Suprapubic skin (tissue), 3 donors: ENCODE measurements at regions not wholly inside any gene's neighbourhood (a gene's known extent, or its start where the extent isn't known, plus 50 kb on each side); places are given as distances from the start of the nearest gene placed in this dataset.

Experiments used
- CTCF ChIP-seq, 2 donors: fragments of 200-600 bp in 1 of 2; fragments of 450-650 bp in 1 of 2; sonication (generic) in 1 of 2; IDR thresholded peaks; one replicate each; pipeline ENCODE4 v1.5.1; 2016 to 2019; ENCODE audit warnings: antibody characterized with exemption in 2 of 2, mild to moderate bottlenecking in 1 of 2, moderate library complexity in 1 of 2
- POLR2AphosphoS5 ChIP-seq, 3 donors: sonication (generic); formaldehyde crosslinking; IDR thresholded peaks; one replicate each; pipeline ENCODE4 v1.6.1; 2017; ENCODE audit warnings: antibody characterized with exemption in 3 of 3

- TF ChIP-seq CTCF (IDR thresholded peaks at IDR 0.05) (no peak), POLR2AphosphoS5 (IDR thresholded peaks at IDR 0.05) (no peak)
Observed at GRCh38 chr13:70856711-70857110, 748.5 kb upstream of the KLHL1 start.
